Keratinocyte (primary cell): ENCODE measurements at regions not wholly inside any gene's neighbourhood (a gene's known extent, or its start where the extent isn't known, plus 50 kb on each side); places are given as distances from the start of the nearest gene placed in this dataset.

Experiments
- DNase-seq: peaks from one replicate; pipeline ENCODE4 v3.0.0-alpha.2; 2011; ENCODE audit warnings: low read depth, missing footprints, low spot score
- FAIRE-seq: peaks from 2 replicates; lab custom pipeline; 2011; peaks lifted over from hg19 to GRCh38; lab: Jason Lieb, UNC
- H2AFZ ChIP-seq: 2 replicates; pipeline ENCODE4 v1.6.0; 2012; ENCODE audit warnings: low read length, control low read depth, inconsistent platforms; ENCODE audit not compliant: control insufficient read depth
- H3K27ac ChIP-seq: 2 replicates; pipeline ENCODE4 v1.5.1; 2011; ENCODE audit warnings: low read length; ENCODE audit not compliant: control insufficient read depth, insufficient read depth
- H3K27me3 ChIP-seq: 3 replicates; pipeline ENCODE4 v1.6.0; 2011; ENCODE audit warnings: low read length; ENCODE audit not compliant: control insufficient read depth, insufficient read depth; ENCODE audit errors: extremely low read depth
- H3K36me3 ChIP-seq, 2 experiments: 2 replicates in 1 of 2; 3 replicates in 1 of 2; pipeline ENCODE4 v1.5.1; 2011; ENCODE audit warnings: low read length in 2 of 2, mild to moderate bottlenecking in 1 of 2; ENCODE audit not compliant: control insufficient read depth in 2 of 2, insufficient read depth in 2 of 2; ENCODE audit errors: extremely low read depth in 1 of 2
- H3K4me1 ChIP-seq: 3 replicates; pipeline ENCODE4 v1.5.1; 2011; ENCODE audit warnings: low read length; ENCODE audit not compliant: control insufficient read depth, insufficient read depth; ENCODE audit errors: extremely low read depth
- H3K4me2 ChIP-seq: 3 replicates; pipeline ENCODE4 v1.6.0; 2011; ENCODE audit warnings: low read depth, low read length; ENCODE audit not compliant: control insufficient read depth, insufficient read depth; ENCODE audit errors: extremely low read depth
- H3K4me3 ChIP-seq, 3 experiments: fragments of 200-600 bp in 1 of 3; sonication (generic) in 1 of 3; 2 replicates in 2 of 3; 3 replicates in 1 of 3; pipeline ENCODE4 v1.5.1; 2011 to 2016; ENCODE audit warnings: low read length in 3 of 3, mild to moderate bottlenecking in 3 of 3, control low read depth in 2 of 3, inconsistent platforms in 1 of 3, low read depth in 1 of 3, mixed read lengths in 1 of 3, mixed run types in 1 of 3, moderate library complexity in 1 of 3; ENCODE audit not compliant: control insufficient read depth in 2 of 3, insufficient read depth in 2 of 3; ENCODE audit errors: extremely low read depth in 1 of 3
- H3K79me2 ChIP-seq: 2 replicates; pipeline ENCODE4 v1.6.0; 2012; ENCODE audit warnings: low read length; ENCODE audit not compliant: control insufficient read depth, insufficient read depth
- H3K9ac ChIP-seq: 3 replicates; pipeline ENCODE4 v1.6.0; 2011; ENCODE audit warnings: low read length; ENCODE audit not compliant: control insufficient read depth, insufficient read depth; ENCODE audit errors: extremely low read depth
- H3K9me1 ChIP-seq: 3 replicates; pipeline ENCODE4 v1.6.0; 2011; ENCODE audit warnings: low read length; ENCODE audit not compliant: control insufficient read depth, insufficient read depth; ENCODE audit errors: extremely low read depth
- H3K9me3 ChIP-seq: 2 replicates; pipeline ENCODE4 v1.5.1; 2012; ENCODE audit warnings: low read depth, low read length; ENCODE audit not compliant: control insufficient read depth
- H4K20me1 ChIP-seq: 3 replicates; pipeline ENCODE4 v1.6.0; 2011; ENCODE audit warnings: low read length; ENCODE audit not compliant: control insufficient read depth, insufficient read depth; ENCODE audit errors: extremely low read depth
- CTCF ChIP-seq, 3 experiments: IDR thresholded peaks in 1 of 3; conservative IDR thresholded peaks in 1 of 3; optimal IDR thresholded peaks in 1 of 3; 2 replicates in 2 of 3; 3 replicates in 1 of 3; pipeline versions ENCODE3 to v1.5.1; 2011; ENCODE audit warnings: low read length in 3 of 3, mild to moderate bottlenecking in 3 of 3, moderate library complexity in 2 of 3, control low read depth in 1 of 3, inconsistent platforms in 1 of 3; ENCODE audit not compliant: insufficient read depth in 2 of 3; ENCODE audit errors: extremely low read depth in 1 of 3
- EZH2 ChIP-seq: IDR thresholded peaks from one replicate; pipeline ENCODE4 v1.6.1; 2012; ENCODE audit warnings: inconsistent platforms, mild to moderate bottlenecking, low read length, moderate library complexity
- dilution Hi-C: fragments of 300-500 bp; cut with MboI; formaldehyde crosslinking; loops from one replicate; pipeline ENCODE4 v1.7.0; 2020; ENCODE audit warnings: low sequenced_read_pairs; ENCODE audit not compliant: extremely low pct_ligation_motif_present

- Histone ChIP-seq H3K79me2 (no peaks in the 10 kb centered on the region), H3K9me1 (no peaks in the 10 kb centered on the region), H3K4me2 (no peak overlapping the region), H3K27me3 (no peaks in the 10 kb centered on the region), H2AFZ (no peak overlapping the region), H3K9ac (no peak overlapping the region), H4K20me1 (no peaks in the 10 kb centered on the region), H3K36me3 (no peaks in the 10 kb centered on the region), H3K9me3 (no peaks in the 10 kb centered on the region), H3K27ac (no peak overlapping the region), H3K4me1 (peaks cover 8% of the 10 kb centered on the region), H3K4me3 (no peak overlapping the region)
- FAIRE-seq (no peak), DNase-seq (no peak)
- no peak for TF ChIP-seq CTCF (optimal IDR thresholded peaks at IDR 0.05 in 1 of 3, IDR thresholded peaks at IDR 0.05 in 1 of 3, conservative IDR thresholded peaks at IDR 0.05 in 1 of 3; ENCODE audit: extremely low read depth in 1 of 3, insufficient read depth in 2 of 3, low read length in 3 of 3)
- no peak for TF ChIP-seq EZH2
- dilution Hi-C loops, result no loop called here
These were observed 500.9 kb downstream of the ENC1 start for GRCh38 chr5:74139589-74139988.

DNA sequence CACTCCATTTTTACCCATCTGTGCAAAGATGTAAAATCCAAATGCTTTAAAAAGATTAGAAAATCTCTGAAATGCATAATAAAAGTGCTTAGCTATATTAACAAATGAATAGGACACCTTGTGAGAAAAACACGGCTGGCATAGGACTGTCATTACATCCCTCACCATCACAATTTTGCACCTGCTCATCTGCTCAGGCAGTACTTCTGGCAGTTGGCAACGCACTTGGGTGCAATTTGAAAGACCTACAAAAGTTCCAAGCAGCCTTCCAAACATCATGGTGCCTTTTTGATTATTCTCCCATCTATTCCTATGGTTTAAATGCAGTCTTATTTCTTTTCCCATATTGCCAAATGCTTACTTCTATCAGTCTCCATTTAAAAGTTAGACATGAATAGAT lies 501.8 kb downstream of the ENC1 start:
- H2AFZ ChIP-seq, result no peak overlapping the region
- FAIRE-seq, result no peak
- no peak overlapping the region for H3K4me3 ChIP-seq
- no peaks in the 10 kb centered on the region for H3K27me3 ChIP-seq
- H3K79me2 ChIP-seq, result no peaks in the 10 kb centered on the region
- peaks cover 8% of the 10 kb centered on the region for H3K4me1 ChIP-seq
- dilution Hi-C loops, result no loop called here
- H4K20me1 ChIP-seq, result no peaks in the 10 kb centered on the region
- no peak for DNase-seq
- no peaks in the 10 kb centered on the region for H3K9me1 ChIP-seq
- H3K36me3 ChIP-seq, result no peaks in the 10 kb centered on the region
- no peak overlapping the region for H3K9ac ChIP-seq
- H3K27ac ChIP-seq, result no peak overlapping the region
- TF ChIP-seq CTCF (optimal IDR thresholded peaks at IDR 0.05 in 1 of 3, IDR thresholded peaks at IDR 0.05 in 1 of 3, conservative IDR thresholded peaks at IDR 0.05 in 1 of 3; ENCODE audit: extremely low read depth in 1 of 3, insufficient read depth in 2 of 3, low read length in 3 of 3), result no peak
- no peak for TF ChIP-seq EZH2
- no peak overlapping the region for H3K4me2 ChIP-seq
- H3K9me3 ChIP-seq, result no peaks in the 10 kb centered on the region
